ENCODE measurements at regions not wholly inside any gene's neighbourhood (a gene's known extent, or its start where the extent isn't known, plus 50 kb on each side); places are given as distances from the start of the nearest gene placed in this dataset.

GRCh38 chrX:77017093-77017492 is 430.1 kb upstream of the FGF16 start:
- no peak overlapping the region for H3K18ac ChIP-seq (ENCODE audit: insufficient read length, low read depth, low read length)
- H3K9me3 ChIP-seq (ENCODE audit: control insufficient read depth, low read depth, low read length) = peaks cover 34% of the 10 kb centered on the region
- H3K27me3 Mint-ChIP-seq (ENCODE audit: low read depth) = no peaks in the 10 kb centered on the region; the same call in 1 of the 2 replicates
- no peak overlapping the region for H3K27ac ChIP-seq (ENCODE audit: insufficient read length, low read depth, low read length)
- no peak overlapping the region for H3K23ac ChIP-seq (ENCODE audit: insufficient read length, low read depth, low read length)
- WGBS (ENCODE audit: extremely low coverage, insufficient read length, low lambda C conversion rate) = no CpG with 5 or more reads among the region's 3 CpGs
- H2BK120ac ChIP-seq (ENCODE audit: low read depth, low read length, poor library complexity, severe bottlenecking) = no peak overlapping the region
- H3K4ac ChIP-seq (ENCODE audit: low read depth, low read length) = no peak overlapping the region
- H3K9ac ChIP-seq (ENCODE audit: extremely low read depth, insufficient read length, low read length) = no peak overlapping the region
- no peak overlapping the region for H3K27ac Mint-ChIP-seq
- no peak overlapping the region for H2AFZ ChIP-seq (ENCODE audit: low read length)
- no peak overlapping the region for H3K56ac ChIP-seq (ENCODE audit: insufficient read length, low read depth, low read length)
- no peak for DNase-seq
- H3T11ph ChIP-seq (ENCODE audit: low read length) = no peak overlapping the region
- H3K4me1 ChIP-seq (ENCODE audit: insufficient read depth, low read length) = no peaks in the 10 kb centered on the region; the same call in 1 of the 2 replicates
- H3K4me1 Mint-ChIP-seq = no peaks in the 10 kb centered on the region
- H3K9me3 Mint-ChIP-seq = peaks cover 35 to 52% of the 10 kb centered on the region in 2 experiments
- H3K36me3 Mint-ChIP-seq (ENCODE audit: insufficient read depth in 1 of 3, low read depth in 3 of 3) = peaks cover 0 to 3% (median 3%) of the 10 kb centered on the region in 3 experiments; a peak in 4 of 7 replicates
- H4K20me1 ChIP-seq (ENCODE audit: control insufficient read depth, insufficient read depth, insufficient read length) = no peaks in the 10 kb centered on the region
- H2AK5ac ChIP-seq (ENCODE audit: insufficient read length, low read length) = no peak overlapping the region
- TF ChIP-seq CTCF (conservative IDR thresholded peaks at IDR 0.05) = no peak
- no peak overlapping the region for H3K4me2 ChIP-seq (ENCODE audit: insufficient read depth, insufficient read length, low read length)
- H3K27me3 ChIP-seq (ENCODE audit: insufficient read depth, low read length) = no peaks in the 10 kb centered on the region
- H3K79me2 ChIP-seq (ENCODE audit: insufficient read depth, low read length) = no peaks in the 10 kb centered on the region
- H3K14ac ChIP-seq (ENCODE audit: insufficient read depth, low read length) = no peak overlapping the region
- H4K5ac ChIP-seq (ENCODE audit: insufficient read length, low read depth, low read length) = no peak overlapping the region
- H2BK12ac ChIP-seq (ENCODE audit: insufficient read length, low read depth, low read length) = no peak overlapping the region
- H3K4me3 Mint-ChIP-seq = no peak overlapping the region
- peaks cover 4% of the 10 kb centered on the region for H3K23me2 ChIP-seq (ENCODE audit: insufficient read length, low read depth, low read length, poor library complexity, severe bottlenecking)
- no peak overlapping the region for H2BK5ac ChIP-seq (ENCODE audit: insufficient read length, low read length)
- no peak overlapping the region for H4K91ac ChIP-seq (ENCODE audit: insufficient read length, low read depth, low read length)
- H4K8ac ChIP-seq (replicated peaks; ENCODE audit: insufficient read length, low read depth, low read length) = no peak overlapping the region
- no peak overlapping the region for H2BK20ac ChIP-seq (ENCODE audit: low read depth, low read length, poor library complexity, severe bottlenecking)
- no peak overlapping the region for H2BK15ac ChIP-seq (ENCODE audit: low read depth, low read length)
- no peaks in the 10 kb centered on the region for H3K79me1 ChIP-seq (ENCODE audit: insufficient read depth, low read depth, low read length, poor library complexity, severe bottlenecking)

Data from H9 (cell line).